ENCODE measurements at regions not wholly inside any gene's neighbourhood (a gene's known extent, or its start where the extent isn't known, plus 50 kb on each side); places are given as distances from the start of the nearest gene placed in this dataset.

DNA sequence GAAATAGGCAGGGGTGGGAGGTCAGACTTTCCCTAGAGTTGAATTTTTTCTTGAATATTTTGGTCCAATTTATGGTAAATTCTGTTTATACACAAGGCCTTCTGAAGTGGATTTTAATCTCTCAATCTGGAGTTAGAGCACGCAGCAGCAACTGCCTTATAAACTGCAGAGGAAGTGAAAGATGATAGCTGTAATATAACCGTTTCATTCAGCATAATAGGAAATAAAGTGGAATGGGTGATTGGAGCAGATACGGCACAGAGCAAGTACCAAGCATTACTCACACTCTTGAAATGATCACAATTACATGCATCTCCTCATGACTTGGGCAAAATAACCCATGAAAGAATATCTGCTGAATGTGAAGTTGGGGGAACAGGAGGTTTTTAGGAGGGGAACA lies 106.8 kb downstream of the ARRDC4 start:
- Histone ChIP-seq H3K9me3 (ENCODE audit: low read length) (no peaks in the 10 kb centered on the region), H3K27me3 (ENCODE audit: insufficient read depth, low read length) (no peaks in the 10 kb centered on the region), H3K9me2 (ENCODE audit: low read depth, low read length) (no peaks in the 10 kb centered on the region), H3K9ac (ENCODE audit: low read length) (no peak overlapping the region), H3F3A (ENCODE audit: insufficient read depth, low read length) (no peaks in the 10 kb centered on the region), H3K4me1 (ENCODE audit: insufficient read depth, low read length, severe bottlenecking) (no peaks in the 10 kb centered on the region), H3K4me2 (ENCODE audit: low read length) (no peak overlapping the region), H3K36me3 (ENCODE audit: insufficient read depth, low read length) (no peaks in the 10 kb centered on the region), H3K4me3 (ENCODE audit: low read depth, low read length, poor library complexity, severe bottlenecking) (no peak overlapping the region), H2AFZ (ENCODE audit: low read length) (no peak overlapping the region), H3K27ac (ENCODE audit: low read depth, low read length, poor library complexity, severe bottlenecking) (no peak overlapping the region), H3K79me2 (ENCODE audit: insufficient read depth, low read length) (no peaks in the 10 kb centered on the region), H4K20me1 (ENCODE audit: insufficient read depth, low read length) (no peaks in the 10 kb centered on the region)
- TF ChIP-seq CTCF (IDR thresholded peaks at IDR 0.05; ENCODE audit: low read length) = no peak
- TF ChIP-seq EZH2 (IDR thresholded peaks at IDR 0.05; ENCODE audit: borderline replicate concordance, low read length) = no peak

DNA sequence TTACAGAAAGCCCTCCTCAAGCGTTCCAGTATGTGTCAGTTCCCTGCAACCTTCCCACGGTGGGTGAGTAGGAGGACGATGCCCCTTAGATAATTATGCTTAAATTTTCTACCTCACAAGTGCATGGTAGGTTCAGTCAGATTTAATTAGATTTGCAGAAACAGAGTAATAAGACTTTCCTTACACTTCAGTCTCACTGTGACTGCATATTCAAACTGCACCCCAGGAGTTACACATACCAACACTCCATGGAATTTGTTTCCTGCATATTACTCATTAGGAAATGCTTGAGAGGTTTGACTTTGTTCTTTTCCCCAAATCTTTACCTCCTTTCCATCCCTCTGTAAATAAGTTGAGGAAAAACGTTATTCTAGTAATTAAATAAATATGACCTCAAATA lies 108.8 kb downstream of the ARRDC4 start:
- Histone ChIP-seq H3K79me2 (ENCODE audit: insufficient read depth, low read length) (no peaks in the 10 kb centered on the region), H3K27ac (ENCODE audit: low read depth, low read length, poor library complexity, severe bottlenecking) (no peak overlapping the region), H2AFZ (ENCODE audit: low read length) (no peak overlapping the region), H3K4me2 (ENCODE audit: low read length) (no peak overlapping the region), H3K4me3 (ENCODE audit: low read depth, low read length, poor library complexity, severe bottlenecking) (no peak overlapping the region), H3K9me2 (ENCODE audit: low read depth, low read length) (no peaks in the 10 kb centered on the region), H4K20me1 (ENCODE audit: insufficient read depth, low read length) (no peaks in the 10 kb centered on the region), H3F3A (ENCODE audit: insufficient read depth, low read length) (no peaks in the 10 kb centered on the region), H3K9me3 (ENCODE audit: low read length) (no peaks in the 10 kb centered on the region), H3K27me3 (ENCODE audit: insufficient read depth, low read length) (no peaks in the 10 kb centered on the region), H3K9ac (ENCODE audit: low read length) (no peak overlapping the region), H3K36me3 (ENCODE audit: insufficient read depth, low read length) (no peaks in the 10 kb centered on the region), H3K4me1 (ENCODE audit: insufficient read depth, low read length, severe bottlenecking) (no peaks in the 10 kb centered on the region)
- TF ChIP-seq CTCF (IDR thresholded peaks at IDR 0.05; ENCODE audit: low read length) (no peak), EZH2 (IDR thresholded peaks at IDR 0.05; ENCODE audit: borderline replicate concordance, low read length) (no peak)

DNA sequence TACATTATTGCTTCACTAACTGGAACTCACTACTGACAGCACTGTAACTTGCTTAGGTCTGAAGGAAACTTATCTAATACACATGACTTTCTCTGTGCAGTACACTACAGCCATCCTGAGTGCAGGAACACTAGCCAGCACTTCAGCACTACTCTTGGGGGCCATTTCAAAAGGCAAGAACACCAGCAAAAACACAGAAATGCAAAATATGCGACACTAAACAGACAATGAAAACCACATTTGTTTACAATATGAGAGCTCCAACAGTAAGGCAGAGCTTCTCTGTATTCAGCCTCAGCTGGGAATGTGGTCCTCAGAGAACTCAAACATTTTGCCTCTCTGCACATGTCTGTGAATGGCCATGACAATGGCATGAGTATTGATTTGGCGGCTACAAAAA lies 109.6 kb downstream of the ARRDC4 start:
- Histone ChIP-seq H3K9me2 (ENCODE audit: low read depth, low read length) (no peaks in the 10 kb centered on the region), H3K36me3 (ENCODE audit: insufficient read depth, low read length) (no peaks in the 10 kb centered on the region)

GRCh38 chr15:98071786-98072185 lies 111.3 kb downstream of the ARRDC4 start:
- TF ChIP-seq CTCF (IDR thresholded peaks at IDR 0.05; ENCODE audit: low read length) (no peak), EZH2 (IDR thresholded peaks at IDR 0.05; ENCODE audit: borderline replicate concordance, low read length) (no peak)
- H3K36me3 ChIP-seq (ENCODE audit: insufficient read depth, low read length) = no peaks in the 10 kb centered on the region
- H4K20me1 ChIP-seq (ENCODE audit: insufficient read depth, low read length) = no peaks in the 10 kb centered on the region
- no peaks in the 10 kb centered on the region for H3K9me3 ChIP-seq (ENCODE audit: low read length)
- H3K9ac ChIP-seq (ENCODE audit: low read length) = no peak overlapping the region
- H3K4me1 ChIP-seq (ENCODE audit: insufficient read depth, low read length, severe bottlenecking) = no peaks in the 10 kb centered on the region
- H3K4me3 ChIP-seq (ENCODE audit: low read depth, low read length, poor library complexity, severe bottlenecking) = no peak overlapping the region
- H3K4me2 ChIP-seq (ENCODE audit: low read length) = no peak overlapping the region
- no peaks in the 10 kb centered on the region for H3K79me2 ChIP-seq (ENCODE audit: insufficient read depth, low read length)
- H3F3A ChIP-seq (ENCODE audit: insufficient read depth, low read length) = no peaks in the 10 kb centered on the region
- H3K27me3 ChIP-seq (ENCODE audit: insufficient read depth, low read length) = no peaks in the 10 kb centered on the region
- H3K27ac ChIP-seq (ENCODE audit: low read depth, low read length, poor library complexity, severe bottlenecking) = no peak overlapping the region
- no peak overlapping the region for H2AFZ ChIP-seq (ENCODE audit: low read length)
- no peaks in the 10 kb centered on the region for H3K9me2 ChIP-seq (ENCODE audit: low read depth, low read length)

More for the DNA sequence above, 109.6 kb downstream of the ARRDC4 start:
- Histone ChIP-seq H3K4me3 (ENCODE audit: low read depth, low read length, poor library complexity, severe bottlenecking) (no peak overlapping the region), H3K27ac (ENCODE audit: low read depth, low read length, poor library complexity, severe bottlenecking) (no peak overlapping the region), H4K20me1 (ENCODE audit: insufficient read depth, low read length) (no peaks in the 10 kb centered on the region), H3K9me3 (ENCODE audit: low read length) (no peaks in the 10 kb centered on the region), H3K9ac (ENCODE audit: low read length) (no peak overlapping the region), H2AFZ (ENCODE audit: low read length) (no peak overlapping the region), H3K79me2 (ENCODE audit: insufficient read depth, low read length) (no peaks in the 10 kb centered on the region), H3K4me1 (ENCODE audit: insufficient read depth, low read length, severe bottlenecking) (no peaks in the 10 kb centered on the region), H3F3A (ENCODE audit: insufficient read depth, low read length) (no peaks in the 10 kb centered on the region), H3K27me3 (ENCODE audit: insufficient read depth, low read length) (no peaks in the 10 kb centered on the region), H3K4me2 (ENCODE audit: low read length) (no peak overlapping the region)
- TF ChIP-seq EZH2 (IDR thresholded peaks at IDR 0.05; ENCODE audit: borderline replicate concordance, low read length) = no peak
